GM12878 (cell line): ENCODE measurements at regions not wholly inside any gene's neighbourhood (a gene's known extent, or its start where the extent isn't known, plus 50 kb on each side); places are given as distances from the start of the nearest gene placed in this dataset.

ENCODE experiments used
- ATAC-seq: fragments of 200-7000 bp; cut with Tn5 transposase; 3 replicates; pipeline ENCODE4 v1.9.1; 2020; ENCODE audit warnings: mild to moderate bottlenecking, moderate library complexity
- BruUV-seq: library from RNA; stranded (reverse); fragments of 400-500 nt; replicated peaks from 2 replicates; lab custom pipeline; 2021; lab: Mats Ljungman, UMichigan
- CTCF ChIA-PET: fragments of 300-600 bp; sonication (Branson Sonifier 250); formaldehyde crosslinking; extraction: SDS; loops from one replicate; lab custom pipeline; 2021; ENCODE audit warnings: inconsistent platforms; lab: Yijun Ruan, JAX
- POLR2A ChIA-PET: fragments of 350-600 bp; formaldehyde crosslinking; extraction: SDS; loops from one replicate; lab custom pipeline; 2021; ENCODE audit warnings: inconsistent platforms; lab: Charles Lee
- RAD21 ChIA-PET: fragments of 300-600 bp; sonication (Branson Sonifier 250); formaldehyde crosslinking; loops from one replicate; lab custom pipeline; 2023; ENCODE audit warnings: antibody characterized with exemption; ENCODE audit not compliant: unreplicated experiment; lab: Charles Lee
- SMC1A ChIA-PET: fragments of 300-600 bp; sonication (Branson Sonifier 250); formaldehyde crosslinking; loops from one replicate; lab custom pipeline; 2023; ENCODE audit not compliant: unreplicated experiment, uncharacterized antibody; lab: Charles Lee
- DNase-seq: peaks from one replicate; pipeline ENCODE4 v3.0.0-alpha.2; 2011; ENCODE audit warnings: low read depth, low spot score
- FAIRE-seq: peaks from 3 replicates; lab custom pipeline; 2011; peaks lifted over from hg19 to GRCh38; lab: Jason Lieb, UNC
- H2AFZ ChIP-seq: 2 replicates; pipeline ENCODE4 v1.6.0; 2011; ENCODE audit warnings: low read depth, low read length, control low read depth; ENCODE audit not compliant: control insufficient read depth
- H3K27ac ChIP-seq: 2 replicates; pipeline ENCODE4 v1.5.1; 2011; ENCODE audit warnings: control low read depth; ENCODE audit not compliant: control insufficient read depth, insufficient read depth
- H3K27me3 ChIP-seq, 2 experiments: replicated peaks in 1 of 2; 2 replicates each; pipeline versions ENCODE4 v1.6.0 to v1.6.1; 2011; ENCODE audit warnings: low read length in 1 of 2; ENCODE audit not compliant: control insufficient read depth in 2 of 2, insufficient read depth in 2 of 2
- H3K36me3 ChIP-seq, 2 experiments: 2 replicates each; pipeline ENCODE4 v1.5.1; 2011; ENCODE audit warnings: low read length in 1 of 2; ENCODE audit not compliant: control insufficient read depth in 2 of 2, insufficient read depth in 2 of 2
- H3K4me1 ChIP-seq: 2 replicates; pipeline ENCODE4 v1.6.1; 2011; ENCODE audit warnings: mild to moderate bottlenecking, low read length, moderate library complexity, mixed read lengths; ENCODE audit not compliant: control insufficient read depth, insufficient read depth
- H3K4me2 ChIP-seq: 2 replicates; pipeline ENCODE4 v1.6.0; 2011; ENCODE audit warnings: control low read depth; ENCODE audit not compliant: control insufficient read depth, insufficient read depth
- H3K4me3 ChIP-seq: fragments of 200-600 bp; sonication (generic); 2 replicates; pipeline ENCODE4 v1.5.1; 2016
- H3K79me2 ChIP-seq: 2 replicates; pipeline ENCODE4 v1.6.0; 2011; ENCODE audit warnings: low read length; ENCODE audit not compliant: control insufficient read depth, insufficient read depth
- H3K9ac ChIP-seq: 2 replicates; pipeline ENCODE4 v1.8.0; 2011; ENCODE audit warnings: low read length, control low read depth, mixed read lengths; ENCODE audit not compliant: control insufficient read depth, insufficient read depth
- H3K9me3 ChIP-seq: replicated peaks from 3 replicates; pipeline ENCODE4 v1.5.1; 2011; ENCODE audit warnings: mild to moderate bottlenecking, low read length; ENCODE audit not compliant: control insufficient read depth, insufficient read depth
- H4K20me1 ChIP-seq: 2 replicates; pipeline ENCODE4 v1.6.0; 2011; ENCODE audit not compliant: control insufficient read depth, insufficient read depth
- CBFB ChIP-seq: IDR thresholded peaks from 2 replicates; pipeline ENCODE4 v1.6.1; 2016; ENCODE audit warnings: antibody characterized with exemption, low read depth
- CEBPZ ChIP-seq: fragments of 150-350 bp; IDR thresholded peaks from 2 replicates; pipeline ENCODE4 v1.6.1; 2016; ENCODE audit warnings: low read depth, low read length
- CHD1 ChIP-seq: IDR thresholded peaks from 2 replicates; pipeline ENCODE4 v1.6.1; 2012; ENCODE audit warnings: low read depth, low read length, improper control_type of control experiment
- GATAD2B ChIP-seq: fragments of 450-650 bp; conservative IDR thresholded peaks from 2 replicates; pipeline ENCODE4 v1.6.1; 2017; ENCODE audit warnings: low read depth, mild to moderate bottlenecking, moderate library complexity
- HSF1 ChIP-seq: fragments of 150-350 bp; IDR thresholded peaks from 2 replicates; pipeline ENCODE4 v1.6.1; 2014; ENCODE audit warnings: mild to moderate bottlenecking, low read depth, low read length
- MEF2B ChIP-seq: fragments of 450-650 bp; IDR thresholded peaks from 2 replicates; pipeline ENCODE4 v1.6.1; 2018; ENCODE audit warnings: mild to moderate bottlenecking, moderate library complexity; ENCODE audit not compliant: partially characterized antibody, poor library complexity, severe bottlenecking
- NFXL1 ChIP-seq: fragments of 450-650 bp; IDR thresholded peaks from 2 replicates; pipeline ENCODE4 v1.6.1; 2017; ENCODE audit warnings: antibody characterized with exemption, mild to moderate bottlenecking, borderline replicate concordance
- NR2C2 ChIP-seq: IDR thresholded peaks from 2 replicates; pipeline ENCODE4 v1.6.1; 2011; ENCODE audit warnings: borderline replicate concordance, low read depth; ENCODE audit not compliant: control insufficient read depth, insufficient read length
- SMC3 ChIP-seq: IDR thresholded peaks from 2 replicates; pipeline ENCODE4 v1.6.1; 2011; ENCODE audit warnings: low read length, improper control_type of control experiment, borderline replicate concordance
- SPI1 ChIP-seq: IDR thresholded peaks from 2 replicates; pipeline ENCODE4 v1.6.1; 2011; ENCODE audit warnings: low read depth, mild to moderate bottlenecking, low read length, moderate library complexity, borderline replicate concordance; ENCODE audit not compliant: insufficient read depth
- ZNF384 ChIP-seq: IDR thresholded peaks from 2 replicates; pipeline ENCODE4 v1.6.1; 2012; ENCODE audit warnings: low read depth, mild to moderate bottlenecking, low read length, improper control_type of control experiment, borderline replicate concordance
- WGBS: methylation state at CpG from one replicate; pipeline ENCODE4 v1.1.6; 2016; ENCODE audit warnings: low lambda C conversion rate; ENCODE audit not compliant: insufficient replicate concordance, insufficient coverage; ENCODE audit errors: missing lambda C conversion rate; 5-methylcytosine and 5-hydroxymethylcytosine counted together
- in situ Hi-C: fragments of 300-500 bp; cut with MboI; formaldehyde crosslinking; loops from 9 replicates; pipeline ENCODE4 v1.14.3; 2018; ENCODE audit warnings: mixed read lengths
- intact Hi-C: fragments of 100-400 bp; cut with micrococcal nuclease; formaldehyde crosslinking; loops from one replicate; pipeline ENCODE4 v1.14.2; 2022; ENCODE audit not compliant: unreplicated experiment

DNA sequence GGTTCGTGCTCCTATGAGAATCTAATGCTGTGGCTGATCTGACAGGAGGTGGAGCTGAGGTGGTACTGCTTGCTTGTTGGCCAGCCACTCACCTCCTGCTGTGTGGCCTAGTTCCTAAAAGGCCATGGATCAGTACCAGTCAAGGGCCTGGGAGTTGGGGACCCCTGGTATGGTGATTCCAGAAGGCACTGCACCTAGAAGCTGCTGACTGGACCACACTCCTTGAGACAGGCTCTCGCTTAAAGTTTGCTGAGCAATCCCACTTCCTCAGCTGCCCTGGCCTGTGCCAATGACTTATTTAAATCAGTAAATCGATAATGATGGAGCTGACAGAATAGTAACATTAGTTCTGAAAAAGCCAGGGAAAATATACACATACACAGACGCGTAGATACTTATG lies 98.6 kb upstream of the LYZL2 start:
- SMC1A ChIA-PET, result interaction anchor here (0.7 to 2.0 kb wide), 7 partner anchors 15 to 787 kb away, joined by 3 to 6 read pairs (median 4); no protein-coding TSS in a partner anchor
- CTCF ChIA-PET, result interaction anchor here (0.6 to 4.4 kb wide), 9 partner anchors 11 to 1080 kb away, joined by 3 to 23 read pairs (median 4); partner anchors contain the start of gene ZNF438
- in situ Hi-C loops, result no loop called here
- Histone ChIP-seq H3K4me1 (peaks cover 8% of the 10 kb centered on the region), H3K79me2 (no peaks in the 10 kb centered on the region), H2AFZ (peak overlapping the region; percentile 44), H4K20me1 (no peaks in the 10 kb centered on the region), H3K4me2 (no peak overlapping the region), H3K36me3 (no peaks in the 10 kb centered on the region; a peak in 1 of 4 replicates), H3K27me3 (no peaks in the 10 kb centered on the region), H3K27ac (no peak overlapping the region), H3K9me3 (peaks cover 7% of the 10 kb centered on the region; the same call in 2 of the 3 replicates), H3K4me3 (no peak overlapping the region), H3K9ac (no peak overlapping the region)
- DNase-seq (no peak), FAIRE-seq (no peak), ATAC-seq (peak; percentile 7; the same call in 1 of the 3 replicates)
- RAD21 ChIA-PET, result interaction anchor here (0.5 kb wide), 1 partner anchor 105 kb away, joined by 4 read pairs; no protein-coding TSS in a partner anchor
- POLR2A ChIA-PET, result no interaction called here
- intact Hi-C loops, result loop anchor here (1.0 to 10.0 kb wide), 3 partner anchors 594 to 1080 kb away; no protein-coding TSS in a partner anchor
- no TSS peak for BruUV-seq
- 92% methylated on average over 5 of the region's 5 CpGs for WGBS
- peak; percentile 9; the same call in 1 of the 2 replicates for TF ChIP-seq SPI1
- TF ChIP-seq NFXL1, result no peak

DNA sequence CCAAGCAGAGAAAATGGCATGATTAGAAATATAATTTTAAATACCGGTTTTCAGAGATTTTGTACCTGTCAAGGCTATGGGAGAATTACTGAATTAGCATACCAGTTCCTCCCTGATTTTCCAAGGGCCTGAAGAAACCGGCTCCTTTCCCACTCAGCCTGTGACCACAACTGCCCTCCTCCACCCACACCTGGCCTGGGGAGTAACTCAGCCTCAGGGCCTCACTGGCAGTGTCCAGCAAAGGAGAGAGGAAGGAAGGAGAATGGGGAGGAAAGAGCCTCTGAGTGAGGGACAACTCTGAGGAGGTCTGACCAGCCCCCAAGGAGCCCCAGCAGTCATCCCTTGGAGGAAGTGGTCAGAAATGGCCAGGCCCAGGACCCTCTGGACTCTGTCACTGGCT lies 98.0 kb upstream of the LYZL2 start:
- in situ Hi-C loops, result no loop called here
- POLR2A ChIA-PET, result no interaction called here
- TF ChIP-seq NR2C2, result no peak
- TF ChIP-seq CHD1, result no peak
- TF ChIP-seq CBFB, result no peak
- no peak for TF ChIP-seq ZNF384
- no peak for TF ChIP-seq GATAD2B
- no peak for TF ChIP-seq SMC3
- TF ChIP-seq MEF2B, result no peak
- no peak for TF ChIP-seq CEBPZ
- no peak for TF ChIP-seq HSF1

More for the DNA sequence above, 98.0 kb upstream of the LYZL2 start:
- H3K36me3 ChIP-seq, result no peaks in the 10 kb centered on the region; a peak in 1 of 4 replicates
- peak overlapping the region; percentile 20; the same call in 1 of the 2 replicates for H3K9ac ChIP-seq
- intact Hi-C loops, result loop anchor here (1.0 to 10.0 kb wide), 6 partner anchors 24 to 1043 kb away; no protein-coding TSS in a partner anchor
- no peak overlapping the region for H3K27ac ChIP-seq
- no peaks in the 10 kb centered on the region for H4K20me1 ChIP-seq
- no peak overlapping the region for H3K4me3 ChIP-seq
- peaks cover 7% of the 10 kb centered on the region; the same call in 2 of the 3 replicates for H3K9me3 ChIP-seq
- peaks cover 8% of the 10 kb centered on the region for H3K4me1 ChIP-seq
- H2AFZ ChIP-seq, result no peak overlapping the region
- DNase-seq, result no peak
- no peak overlapping the region for H3K4me2 ChIP-seq
- peak; percentile 32 for ATAC-seq
- ChIA-PET CTCF (interaction anchor here (0.9 to 4.4 kb wide), 8 partner anchors 11 to 1081 kb away, joined by 3 to 23 read pairs (median 4); no protein-coding TSS in a partner anchor), RAD21 (interaction anchor here (0.5 to 2.0 kb wide), 2 partner anchors 40 to 106 kb away, joined by 4 to 7 read pairs; no protein-coding TSS in a partner anchor), SMC1A (interaction anchor here (1.1 to 1.4 kb wide), 3 partner anchors 25 to 57 kb away, joined by 3 to 6 read pairs (median 4); no protein-coding TSS in a partner anchor)
- no peaks in the 10 kb centered on the region for H3K27me3 ChIP-seq
- no TSS peak for BruUV-seq
- WGBS, result 50% methylated on average over 2 of the region's 2 CpGs
- FAIRE-seq, result no peak
- H3K79me2 ChIP-seq, result no peaks in the 10 kb centered on the region
